ENCODE measurements at regions not wholly inside any gene's neighbourhood (a gene's known extent, or its start where the extent isn't known, plus 50 kb on each side); places are given as distances from the start of the nearest gene placed in this dataset.

DNA sequence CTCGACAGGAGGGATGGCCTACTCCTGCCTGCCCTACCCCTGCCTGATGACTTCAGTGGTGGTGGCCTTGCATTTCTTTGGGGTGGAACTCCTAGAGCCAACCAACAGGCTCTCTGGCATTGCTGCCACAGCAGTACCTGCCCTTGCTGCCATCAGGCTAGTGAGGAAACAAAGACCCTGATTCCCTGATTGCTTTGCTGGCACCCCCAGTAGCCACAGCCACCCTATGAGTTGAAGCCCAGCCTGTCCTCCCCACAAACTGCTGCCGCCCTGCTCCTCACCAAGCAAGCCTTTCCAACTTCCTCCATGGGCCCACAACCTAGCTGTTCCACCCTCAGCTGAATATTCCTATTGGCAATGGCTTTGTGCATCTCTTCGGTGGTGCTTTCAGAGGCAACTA is 52.5 kb upstream of the KHDRBS2 start (continued):
- TF ChIP-seq, protein P1, sequence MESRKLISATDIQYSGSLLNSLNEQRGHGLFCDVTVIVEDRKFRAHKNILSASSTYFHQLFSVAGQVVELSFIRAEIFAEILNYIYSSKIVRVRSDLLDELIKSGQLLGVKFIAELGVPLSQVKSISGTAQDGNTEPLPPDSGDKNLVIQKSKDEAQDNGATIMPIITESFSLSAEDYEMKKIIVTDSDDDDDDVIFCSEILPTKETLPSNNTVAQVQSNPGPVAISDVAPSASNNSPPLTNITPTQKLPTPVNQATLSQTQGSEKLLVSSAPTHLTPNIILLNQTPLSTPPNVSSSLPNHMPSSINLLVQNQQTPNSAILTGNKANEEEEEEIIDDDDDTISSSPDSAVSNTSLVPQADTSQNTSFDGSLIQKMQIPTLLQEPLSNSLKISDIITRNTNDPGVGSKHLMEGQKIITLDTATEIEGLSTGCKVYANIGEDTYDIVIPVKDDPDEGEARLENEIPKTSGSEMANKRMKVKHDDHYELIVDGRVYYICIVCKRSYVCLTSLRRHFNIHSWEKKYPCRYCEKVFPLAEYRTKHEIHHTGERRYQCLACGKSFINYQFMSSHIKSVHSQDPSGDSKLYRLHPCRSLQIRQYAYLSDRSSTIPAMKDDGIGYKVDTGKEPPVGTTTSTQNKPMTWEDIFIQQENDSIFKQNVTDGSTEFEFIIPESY (IDR thresholded peaks at IDR 0.05; ENCODE audit: extremely low read depth, insufficient replicate concordance, low read length): no peak
- no peak for TF ChIP-seq SIN3A (IDR thresholded peaks at IDR 0.05; ENCODE audit: low read depth)
- no peak for TF ChIP-seq YY1 (IDR thresholded peaks at IDR 0.05; ENCODE audit: extremely low read depth, insufficient replicate concordance, low read depth, low read length)
- no peak for TF ChIP-seq EZH2phosphoT487 (IDR thresholded peaks at IDR 0.05; ENCODE audit: borderline replicate concordance)
- no peak for TF ChIP-seq EZH2 (IDR thresholded peaks at IDR 0.05)
- no peak for TF ChIP-seq EGR1 (IDR thresholded peaks at IDR 0.05; ENCODE audit: low read depth)
- TF ChIP-seq, protein P2, sequence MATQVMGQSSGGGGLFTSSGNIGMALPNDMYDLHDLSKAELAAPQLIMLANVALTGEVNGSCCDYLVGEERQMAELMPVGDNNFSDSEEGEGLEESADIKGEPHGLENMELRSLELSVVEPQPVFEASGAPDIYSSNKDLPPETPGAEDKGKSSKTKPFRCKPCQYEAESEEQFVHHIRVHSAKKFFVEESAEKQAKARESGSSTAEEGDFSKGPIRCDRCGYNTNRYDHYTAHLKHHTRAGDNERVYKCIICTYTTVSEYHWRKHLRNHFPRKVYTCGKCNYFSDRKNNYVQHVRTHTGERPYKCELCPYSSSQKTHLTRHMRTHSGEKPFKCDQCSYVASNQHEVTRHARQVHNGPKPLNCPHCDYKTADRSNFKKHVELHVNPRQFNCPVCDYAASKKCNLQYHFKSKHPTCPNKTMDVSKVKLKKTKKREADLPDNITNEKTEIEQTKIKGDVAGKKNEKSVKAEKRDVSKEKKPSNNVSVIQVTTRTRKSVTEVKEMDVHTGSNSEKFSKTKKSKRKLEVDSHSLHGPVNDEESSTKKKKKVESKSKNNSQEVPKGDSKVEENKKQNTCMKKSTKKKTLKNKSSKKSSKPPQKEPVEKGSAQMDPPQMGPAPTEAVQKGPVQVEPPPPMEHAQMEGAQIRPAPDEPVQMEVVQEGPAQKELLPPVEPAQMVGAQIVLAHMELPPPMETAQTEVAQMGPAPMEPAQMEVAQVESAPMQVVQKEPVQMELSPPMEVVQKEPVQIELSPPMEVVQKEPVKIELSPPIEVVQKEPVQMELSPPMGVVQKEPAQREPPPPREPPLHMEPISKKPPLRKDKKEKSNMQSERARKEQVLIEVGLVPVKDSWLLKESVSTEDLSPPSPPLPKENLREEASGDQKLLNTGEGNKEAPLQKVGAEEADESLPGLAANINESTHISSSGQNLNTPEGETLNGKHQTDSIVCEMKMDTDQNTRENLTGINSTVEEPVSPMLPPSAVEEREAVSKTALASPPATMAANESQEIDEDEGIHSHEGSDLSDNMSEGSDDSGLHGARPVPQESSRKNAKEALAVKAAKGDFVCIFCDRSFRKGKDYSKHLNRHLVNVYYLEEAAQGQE (IDR thresholded peaks at IDR 0.05; ENCODE audit: low read depth): no peak
- no peak for TF ChIP-seq RAD21 (IDR thresholded peaks at IDR 0.05; ENCODE audit: low read depth)
- TF ChIP-seq TCF7L2 (IDR thresholded peaks at IDR 0.05; ENCODE audit: borderline replicate concordance, extremely low read depth, insufficient read depth, insufficient read length): no peak
